ENCODE measurements at regions not wholly inside any gene's neighbourhood (a gene's known extent, or its start where the extent isn't known, plus 50 kb on each side); places are given as distances from the start of the nearest gene placed in this dataset.

GRCh38 chrX:110557864-110558263 is 199.2 kb downstream of the RTL9 start:
- TF ChIP-seq POLR2A (IDR thresholded peaks at IDR 0.05; ENCODE audit: low read depth, low read length), result no peak
- no peak for TF ChIP-seq CTCF (IDR thresholded peaks at IDR 0.05; ENCODE audit: extremely low read depth in 1 of 2, insufficient read depth in 1 of 2, low read depth in 1 of 2, low read length in 2 of 2)
- TF ChIP-seq POLR2AphosphoS5 (IDR thresholded peaks at IDR 0.05; ENCODE audit: insufficient read depth, low read depth, low read length), result no peak
- TF ChIP-seq EZH2 (IDR thresholded peaks at IDR 0.05; ENCODE audit: borderline replicate concordance, low read depth, low read length, severe bottlenecking), result no peak
